Brain microvascular endothelial cell (primary cell): ENCODE measurements at regions not wholly inside any gene's neighbourhood (a gene's known extent, or its start where the extent isn't known, plus 50 kb on each side); places are given as distances from the start of the nearest gene placed in this dataset.

Experiments
- DNase-seq: peaks from one replicate; pipeline ENCODE4 v3.0.0-alpha.2; 2020
- H3K27ac ChIP-seq: fragments of 250-450 bp; sonication (Bioruptor Pico); 2 replicates; pipeline ENCODE4 v1.5.1; 2020; ENCODE audit warnings: mild to moderate bottlenecking, moderate library complexity
- H3K27me3 ChIP-seq: fragments of 250-450 bp; sonication (Bioruptor Pico); replicated peaks from 2 replicates; pipeline ENCODE4 v1.5.1; 2020; ENCODE audit warnings: mild to moderate bottlenecking
- H3K36me3 ChIP-seq: fragments of 250-450 bp; sonication (Bioruptor Pico); replicated peaks from 2 replicates; pipeline ENCODE4 v1.5.1; 2020; ENCODE audit warnings: mild to moderate bottlenecking
- H3K4me3 ChIP-seq: 2 replicates; pipeline ENCODE4 v1.5.1; 2011; ENCODE audit warnings: low read depth, mild to moderate bottlenecking, control low read depth, low read length, moderate library complexity
- CTCF ChIP-seq: IDR thresholded peaks from 2 replicates; pipeline ENCODE4 v1.5.1; 2011; ENCODE audit warnings: low read depth, mild to moderate bottlenecking, moderate library complexity, low read length, control low read depth, inconsistent platforms; ENCODE audit errors: missing control alignments
- in situ Hi-C: cut with HindIII; loops from 2 replicates; pipeline ENCODE4 v1.10.0; 2017; ENCODE audit warnings: low sequenced_read_pairs, low pct_ligation_motif_present

GRCh38 chr2:67667054-67667908 is 270.1 kb downstream of the ETAA1 start:
- Histone ChIP-seq H3K27ac (no peak overlapping the region), H3K36me3 (no peaks in the 10 kb centered on the region), H3K27me3 (no peaks in the 10 kb centered on the region), H3K4me3 (no peak overlapping the region)
- no peak for TF ChIP-seq CTCF
- in situ Hi-C loops = no loop called here
- no peak for DNase-seq

GRCh38 chr2:67668538-67668937 is 271.4 kb downstream of the ETAA1 start:
- DNase-seq = no peak
- no peak for TF ChIP-seq CTCF
- Histone ChIP-seq H3K27me3 (no peaks in the 10 kb centered on the region), H3K36me3 (no peaks in the 10 kb centered on the region), H3K27ac (no peak overlapping the region), H3K4me3 (no peak overlapping the region)
- in situ Hi-C loops = no loop called here

GRCh38 chr2:67669168-67669567 is 272.0 kb downstream of the ETAA1 start:
- no peak for TF ChIP-seq CTCF
- Histone ChIP-seq H3K27ac (no peak overlapping the region), H3K4me3 (no peak overlapping the region), H3K27me3 (no peaks in the 10 kb centered on the region), H3K36me3 (no peaks in the 10 kb centered on the region)
- in situ Hi-C loops = no loop called here
- no peak for DNase-seq

- H3K4me3 ChIP-seq = no peak overlapping the region
- no peak for DNase-seq
- no peak for TF ChIP-seq CTCF
- no peaks in the 10 kb centered on the region for H3K36me3 ChIP-seq
- H3K27me3 ChIP-seq = no peaks in the 10 kb centered on the region
- in situ Hi-C loops = no loop called here
- no peak overlapping the region for H3K27ac ChIP-seq
Observed at GRCh38 chr2:67669766-67670165, 272.6 kb downstream of the ETAA1 start.

GRCh38 chr2:67670747-67671183 is 273.6 kb downstream of the ETAA1 start:
- TF ChIP-seq CTCF = no peak
- Histone ChIP-seq H3K27me3 (no peaks in the 10 kb centered on the region), H3K4me3 (no peak overlapping the region), H3K27ac (no peak overlapping the region), H3K36me3 (no peaks in the 10 kb centered on the region)
- in situ Hi-C loops = no loop called here
- no peak for DNase-seq
